H9 (cell line): ENCODE measurements at regions not wholly inside any gene's neighbourhood (a gene's known extent, or its start where the extent isn't known, plus 50 kb on each side); places are given as distances from the start of the nearest gene placed in this dataset.

Experiments
- DNase-seq: peaks from one replicate; pipeline ENCODE4 v3.0.0-alpha.2; 2017
- H2AFZ ChIP-seq: one replicate; pipeline ENCODE4 v1.6.1; 2013; ENCODE audit warnings: mild to moderate bottlenecking, low read length, control low read depth, moderate library complexity
- H2AK5ac ChIP-seq: 2 replicates; pipeline ENCODE4 v1.6.1; 2013; ENCODE audit warnings: low read length, control low read depth, mixed read lengths; ENCODE audit not compliant: insufficient read length
- H2BK120ac ChIP-seq: one replicate; pipeline ENCODE4 v1.6.1; 2013; ENCODE audit warnings: low read depth, mild to moderate bottlenecking, low read length, control low read depth, inconsistent platforms; ENCODE audit not compliant: poor library complexity, severe bottlenecking
- H2BK12ac ChIP-seq: 2 replicates; pipeline ENCODE4 v1.6.1; 2013; ENCODE audit warnings: low read length, control low read depth, mixed read lengths, low read depth; ENCODE audit not compliant: insufficient read length
- H2BK15ac ChIP-seq: 2 replicates; pipeline ENCODE4 v1.6.1; 2013; ENCODE audit warnings: low read depth, low read length, control low read depth
- H2BK20ac ChIP-seq: one replicate; pipeline ENCODE4 v1.6.1; 2013; ENCODE audit warnings: low read depth, mild to moderate bottlenecking, low read length, control low read depth, inconsistent platforms; ENCODE audit not compliant: poor library complexity, severe bottlenecking
- H2BK5ac ChIP-seq: 2 replicates; pipeline ENCODE4 v1.6.1; 2013; ENCODE audit warnings: low read length, control low read depth, mixed read lengths; ENCODE audit not compliant: insufficient read length
- H3K14ac ChIP-seq: 2 replicates; pipeline ENCODE4 v1.6.1; 2013; ENCODE audit warnings: low read length, control low read depth; ENCODE audit not compliant: insufficient read depth
- H3K18ac ChIP-seq: 2 replicates; pipeline ENCODE4 v1.6.1; 2013; ENCODE audit warnings: low read depth, mild to moderate bottlenecking, mixed read lengths, low read length, control low read depth; ENCODE audit not compliant: insufficient read length
- H3K23ac ChIP-seq: 2 replicates; pipeline ENCODE4 v1.6.1; 2013; ENCODE audit warnings: low read length, control low read depth, mixed read lengths, low read depth; ENCODE audit not compliant: insufficient read length
- H3K23me2 ChIP-seq: 2 replicates; pipeline ENCODE4 v1.6.1; 2013; ENCODE audit warnings: low read depth, mild to moderate bottlenecking, mixed read lengths, low read length, control low read depth; ENCODE audit not compliant: insufficient read length, poor library complexity, severe bottlenecking
- H3K27ac ChIP-seq: 2 replicates; pipeline ENCODE4 v1.5.1; 2013; ENCODE audit warnings: low read length, control low read depth, mixed read lengths, low read depth; ENCODE audit not compliant: insufficient read length
- H3K27me3 ChIP-seq: 2 replicates; pipeline ENCODE4 v1.6.1; 2013; ENCODE audit warnings: low read length, control low read depth, inconsistent platforms; ENCODE audit not compliant: insufficient read depth
- H3K4ac ChIP-seq: 2 replicates; pipeline ENCODE4 v1.6.1; 2013; ENCODE audit warnings: low read depth, mild to moderate bottlenecking, control low read depth, inconsistent platforms, low read length, moderate library complexity
- H3K4me1 ChIP-seq: 2 replicates; pipeline ENCODE4 v1.6.1; 2013; ENCODE audit warnings: low read length, control low read depth, inconsistent platforms; ENCODE audit not compliant: insufficient read depth
- H3K4me2 ChIP-seq: 2 replicates; pipeline ENCODE4 v1.6.1; 2013; ENCODE audit warnings: low read length, control low read depth, mixed read lengths; ENCODE audit not compliant: insufficient read length, insufficient read depth
- H3K56ac ChIP-seq: 2 replicates; pipeline ENCODE4 v1.6.1; 2013; ENCODE audit warnings: low read depth, mild to moderate bottlenecking, mixed read lengths, low read length, control low read depth; ENCODE audit not compliant: insufficient read length
- H3K79me1 ChIP-seq: 2 replicates; pipeline ENCODE4 v1.6.1; 2013; ENCODE audit warnings: low read depth, mild to moderate bottlenecking, moderate library complexity, low read length, control low read depth, inconsistent platforms; ENCODE audit not compliant: insufficient read depth, poor library complexity, severe bottlenecking
- H3K79me2 ChIP-seq: 2 replicates; pipeline ENCODE4 v1.6.1; 2013; ENCODE audit warnings: low read length, control low read depth, inconsistent platforms; ENCODE audit not compliant: insufficient read depth
- H3K9ac ChIP-seq: 2 replicates; pipeline ENCODE4 v1.6.1; 2013; ENCODE audit warnings: low read length, control low read depth, mixed read lengths; ENCODE audit not compliant: insufficient read length; ENCODE audit errors: extremely low read depth
- H3K9me3 ChIP-seq: one replicate; pipeline ENCODE4 v1.6.1; 2013; ENCODE audit warnings: low read depth, low read length, inconsistent platforms; ENCODE audit not compliant: control insufficient read depth
- H3T11ph ChIP-seq: one replicate; pipeline ENCODE4 v1.6.1; 2013; ENCODE audit warnings: mild to moderate bottlenecking, low read length, control low read depth, inconsistent platforms
- H4K20me1 ChIP-seq: one replicate; pipeline ENCODE4 v1.6.1; 2013; ENCODE audit not compliant: control insufficient read depth, insufficient read length, insufficient read depth
- H4K5ac ChIP-seq: 2 replicates; pipeline ENCODE4 v1.6.1; 2013; ENCODE audit warnings: low read depth, mild to moderate bottlenecking, mixed read lengths, low read length, control low read depth; ENCODE audit not compliant: insufficient read length
- H4K8ac ChIP-seq: replicated peaks from 2 replicates; pipeline ENCODE4 v1.6.1; 2013; ENCODE audit warnings: low read length, control low read depth, mixed read lengths, low read depth; ENCODE audit not compliant: insufficient read length
- H4K91ac ChIP-seq: 2 replicates; pipeline ENCODE4 v1.6.1; 2013; ENCODE audit warnings: low read depth, mild to moderate bottlenecking, moderate library complexity, mixed read lengths, low read length, control low read depth; ENCODE audit not compliant: insufficient read length
- H3K27ac Mint-ChIP-seq, 3 experiments: 2 replicates in 2 of 3; 3 replicates in 1 of 3; pipeline ENCODE4 v1.8.0; 2020 to 2021; ENCODE audit warnings: mixed read lengths in 3 of 3, mild to moderate bottlenecking in 1 of 3, moderate library complexity in 1 of 3
- H3K27me3 Mint-ChIP-seq: 2 replicates; pipeline ENCODE4 v1.8.0; 2021; ENCODE audit warnings: low read depth, mild to moderate bottlenecking, moderate library complexity, mixed read lengths
- H3K36me3 Mint-ChIP-seq, 3 experiments: 2 replicates in 2 of 3; 3 replicates in 1 of 3; pipeline ENCODE4 v1.8.0; 2020 to 2021; ENCODE audit warnings: low read depth in 3 of 3, mixed read lengths in 3 of 3; ENCODE audit not compliant: insufficient read depth in 1 of 3
- H3K4me1 Mint-ChIP-seq, 2 experiments: 2 replicates each; pipeline ENCODE4 v1.8.0; 2020; ENCODE audit warnings: mixed read lengths in 2 of 2
- H3K4me3 Mint-ChIP-seq, 2 experiments: 2 replicates in 1 of 2; 3 replicates in 1 of 2; pipeline ENCODE4 v1.8.0; 2020 to 2021; ENCODE audit warnings: mild to moderate bottlenecking in 2 of 2, mixed read lengths in 2 of 2, moderate library complexity in 1 of 2
- H3K9me3 Mint-ChIP-seq, 2 experiments: 2 replicates in 1 of 2; 3 replicates in 1 of 2; pipeline ENCODE4 v1.8.0; 2020; ENCODE audit warnings: mild to moderate bottlenecking in 2 of 2, mixed read lengths in 2 of 2, moderate library complexity in 1 of 2
- WGBS: extraction: QIAGEN DNeasy Blood & Tissue Kit; methylation state at CpG from one replicate; pipeline ENCODE4 v1.1.7; 2013; ENCODE audit warnings: missing lambda C conversion rate, low lambda C conversion rate, mixed read lengths; ENCODE audit not compliant: insufficient read length; ENCODE audit errors: extremely low coverage; 5-methylcytosine and 5-hydroxymethylcytosine counted together
- TF ChIP-seq, protein P1 (sequence below): fragments of 200-600 bp; sonication (generic); conservative IDR thresholded peaks from 3 replicates; pipeline ENCODE4 v1.8.0; 2021; ENCODE audit warnings: antibody characterized with exemption, mild to moderate bottlenecking

DNA sequence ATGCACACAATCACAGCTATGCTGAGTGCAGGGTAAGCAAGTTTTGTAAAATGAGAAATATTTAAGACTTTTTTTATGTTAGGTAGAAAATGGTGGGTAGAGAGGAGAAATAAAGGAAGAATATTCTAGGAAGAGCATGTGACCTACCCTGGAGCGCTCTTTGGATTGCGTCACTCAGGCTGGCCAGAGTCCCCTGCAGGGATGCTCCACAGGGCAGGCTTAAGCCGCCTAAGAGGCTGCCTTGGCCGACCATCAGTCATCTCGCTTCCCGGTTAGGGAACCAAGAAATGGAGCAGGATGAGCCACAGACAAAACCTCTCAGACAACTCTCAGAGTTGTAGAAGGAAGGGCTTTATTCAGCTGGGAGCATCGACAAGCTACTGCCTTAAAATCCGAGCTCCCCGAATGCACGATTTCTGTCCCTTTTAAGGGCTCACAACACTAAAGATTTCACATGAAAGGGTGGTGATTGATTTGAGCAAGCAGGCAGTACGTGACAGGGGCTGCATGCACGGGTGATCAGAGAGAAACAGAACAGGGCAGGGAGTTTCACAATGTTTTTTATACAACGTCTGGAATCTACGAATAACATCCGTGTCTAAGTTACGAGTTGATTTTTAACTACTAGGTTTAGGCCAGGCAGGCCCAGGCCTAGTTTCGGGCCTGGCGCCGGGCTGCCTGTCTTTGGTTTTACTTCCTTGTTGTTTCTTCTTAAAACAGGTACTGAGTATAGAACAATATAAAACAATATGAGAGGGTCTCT, 1072.0 kb downstream of the CBLN2 start:
- H2BK15ac ChIP-seq: no peak overlapping the region

More for the DNA sequence above, 1072.0 kb downstream of the CBLN2 start:
- H3T11ph ChIP-seq: no peak overlapping the region
- H3K4me1 ChIP-seq: no peaks in the 10 kb centered on the region
- no peaks in the 10 kb centered on the region for H3K23me2 ChIP-seq
- no peak overlapping the region for H3K4ac ChIP-seq
- H3K9me3 ChIP-seq: no peaks in the 10 kb centered on the region
- Mint-ChIP-seq H3K4me3 (no peak overlapping the region; a peak in 1 of 5 replicates), H3K4me1 (peaks cover 6 to 7% of the 10 kb centered on the region in 2 experiments), H3K36me3 (peaks cover 0 to 4% (median 0%) of the 10 kb centered on the region in 3 experiments; a peak in 1 of 7 replicates), H3K27ac (peak overlapping the region in 2 of 3 experiments; percentile 18 to 58; a peak in 4 of 7 replicates), H3K27me3 (peaks cover 3% of the 10 kb centered on the region; the same call in 1 of the 2 replicates), H3K9me3 (0 out of 5 replicates have a peak, but pooled peaks cover 2 to 4% of the 10 kb centered on the region in 2 experiments)
- H3K14ac ChIP-seq: no peak overlapping the region
- H4K91ac ChIP-seq: no peak overlapping the region
- no peaks in the 10 kb centered on the region for H3K79me2 ChIP-seq
- WGBS: no CpG with 5 or more reads among the region's 19 CpGs
- no peak overlapping the region for H3K56ac ChIP-seq
- H2BK5ac ChIP-seq: no peak overlapping the region
- H3K23ac ChIP-seq: no peak overlapping the region
- no peak overlapping the region for H4K5ac ChIP-seq
- H3K27me3 ChIP-seq: no peaks in the 10 kb centered on the region
- H2AFZ ChIP-seq: no peak overlapping the region
- H3K27ac ChIP-seq: no peak overlapping the region
- no peaks in the 10 kb centered on the region for H4K20me1 ChIP-seq
- H3K9ac ChIP-seq: no peak overlapping the region
- H2BK120ac ChIP-seq: no peak overlapping the region
- H3K79me1 ChIP-seq: no peaks in the 10 kb centered on the region
- DNase-seq: peak; percentile 45
- no peak overlapping the region for H4K8ac ChIP-seq
- H3K4me2 ChIP-seq: no peak overlapping the region
- no peak overlapping the region for H2AK5ac ChIP-seq
- H2BK12ac ChIP-seq: no peak overlapping the region
- H2BK20ac ChIP-seq: no peak overlapping the region
- TF ChIP-seq, protein P1, sequence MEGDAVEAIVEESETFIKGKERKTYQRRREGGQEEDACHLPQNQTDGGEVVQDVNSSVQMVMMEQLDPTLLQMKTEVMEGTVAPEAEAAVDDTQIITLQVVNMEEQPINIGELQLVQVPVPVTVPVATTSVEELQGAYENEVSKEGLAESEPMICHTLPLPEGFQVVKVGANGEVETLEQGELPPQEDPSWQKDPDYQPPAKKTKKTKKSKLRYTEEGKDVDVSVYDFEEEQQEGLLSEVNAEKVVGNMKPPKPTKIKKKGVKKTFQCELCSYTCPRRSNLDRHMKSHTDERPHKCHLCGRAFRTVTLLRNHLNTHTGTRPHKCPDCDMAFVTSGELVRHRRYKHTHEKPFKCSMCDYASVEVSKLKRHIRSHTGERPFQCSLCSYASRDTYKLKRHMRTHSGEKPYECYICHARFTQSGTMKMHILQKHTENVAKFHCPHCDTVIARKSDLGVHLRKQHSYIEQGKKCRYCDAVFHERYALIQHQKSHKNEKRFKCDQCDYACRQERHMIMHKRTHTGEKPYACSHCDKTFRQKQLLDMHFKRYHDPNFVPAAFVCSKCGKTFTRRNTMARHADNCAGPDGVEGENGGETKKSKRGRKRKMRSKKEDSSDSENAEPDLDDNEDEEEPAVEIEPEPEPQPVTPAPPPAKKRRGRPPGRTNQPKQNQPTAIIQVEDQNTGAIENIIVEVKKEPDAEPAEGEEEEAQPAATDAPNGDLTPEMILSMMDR: no peak
- no peak overlapping the region for H3K18ac ChIP-seq
